Heart right ventricle (tissue), 16 donors: ENCODE measurements at regions not wholly inside any gene's neighbourhood (a gene's known extent, or its start where the extent isn't known, plus 50 kb on each side); places are given as distances from the start of the nearest gene placed in this dataset.
"Not testable (repeated sequence)": the region's sequence is repeated elsewhere in the genome, so short reads cannot be mapped to it uniquely, and the experiment has no call there.

Experiments used
- ATAC-seq, 8 donors: fragments of 200-7000 bp; cut with Tn5 transposase; one replicate each; pipeline ENCODE4 v1.9.1; 2020; ENCODE audit warnings: mild to moderate bottlenecking in 8 of 8, moderate library complexity in 8 of 8, moderate number of reproducible peaks in 1 of 8
- DNase-seq, 2 donors: peaks; one replicate each; pipeline ENCODE4 v3.0.0-alpha.2; 2020
- H3K27ac ChIP-seq, 10 donors: fragments of 200-600 bp; sonication (generic) in 2 of 10; one replicate each; pipeline versions ENCODE4 v1.5.0 to v1.8.0; 2020 to 2022; ENCODE audit warnings: mild to moderate bottlenecking in 3 of 10
- H3K27me3 ChIP-seq, 7 donors: fragments of 200-600 bp; one replicate each; pipeline ENCODE4 v1.8.0; 2021 to 2022; ENCODE audit warnings: mild to moderate bottlenecking in 2 of 7
- H3K36me3 ChIP-seq, 9 donors: fragments of 200-600 bp; sonication (generic) in 1 of 9; one replicate each; pipeline versions ENCODE4 v1.5.0 to v1.8.0; 2020 to 2022; ENCODE audit warnings: mild to moderate bottlenecking in 2 of 9
- H3K4me1 ChIP-seq, 9 donors: fragments of 200-600 bp; sonication (generic) in 1 of 9; one replicate each; pipeline versions ENCODE4 v1.5.0 to v1.8.0; 2020 to 2022; ENCODE audit warnings: mild to moderate bottlenecking in 4 of 9
- H3K4me3 ChIP-seq, 10 donors: fragments of 200-600 bp; sonication (generic) in 2 of 10; one replicate each; pipeline versions ENCODE4 v1.5.0 to v1.8.0; 2020 to 2022; ENCODE audit warnings: mild to moderate bottlenecking in 7 of 10, moderate library complexity in 2 of 10
- H3K9me3 ChIP-seq, 11 donors: fragments of 200-600 bp in 10 of 11; sonication (generic) in 2 of 11; one replicate each; pipeline versions ENCODE4 v1.5.0 to v1.8.0; 2013 to 2022; ENCODE audit warnings: mild to moderate bottlenecking in 2 of 11, control low read depth in 1 of 11, moderate library complexity in 1 of 11
- WGBS, 2 donors: extraction: QIAGEN DNeasy Blood & Tissue Kit; methylation state at CpG; one replicate each; pipeline ENCODE4 v1.1.7; 2013; ENCODE audit warnings: inconsistent platforms in 1 of 2; 5-methylcytosine and 5-hydroxymethylcytosine counted together
- intact Hi-C, 10 donors: fragments of 100-400 bp; cut with DNase I; formaldehyde crosslinking; loops; one replicate each; pipeline versions ENCODE4 v1.11.1 to v1.14.2; 2022
- TF ChIP-seq, protein P1 (sequence below), 9 donors: fragments of 200-600 bp; sonication (generic) in 2 of 9; IDR thresholded peaks; one replicate each; pipeline versions ENCODE4 v1.5.0 to v1.8.0; 2021 to 2022; ENCODE audit warnings: antibody characterized with exemption in 9 of 9, mild to moderate bottlenecking in 5 of 9, moderate library complexity in 1 of 9
- donor health status: Arrhythmogenic right ventricular cardiomyopathy.
- donor health status: ischemic (EF 13 %, LVEDD 7.1; RV severe dilation, severe dysfunction).
- donor health status: healthy with polysubstance abuse.
- donor health status: DM: no; HTN: yes; CAD: no.
- donor health status: DM: no; HTN: no; CAD: no.
- donor health status: ischemic (EF 25% LVEDD 6.9; RV normal size, moderate dysfunction).
- donor health status: ischemic (EF 25% LVEDD 5.7; RV mildly dilated, moderate dysfunction).
- donor health status: healthy.
- donor health status: DM: yes; HTN: yes; CAD: no.
- donor health status: Ischemic cardiomyopathy.
- donor health status: ischemic (EF 35%, LVEDD 5.7; RV mildly dilated, moderate dysfunction).
- donor health status: nonischemic (EF 11% LVEDD 7.7; RV severe dilation, severe dysfunction).
- donor health status: DM: yes; HTN: yes; CAD: no.
- donor health status: PGD.
- donor health status: ischemic (EF 29% LVEDD 5.4; RV normal size, mild dysfunction).
- donor health status: nonischemic (EF 23%, LVEDD 6.1; RV moderate dilation, normal function).

DNA sequence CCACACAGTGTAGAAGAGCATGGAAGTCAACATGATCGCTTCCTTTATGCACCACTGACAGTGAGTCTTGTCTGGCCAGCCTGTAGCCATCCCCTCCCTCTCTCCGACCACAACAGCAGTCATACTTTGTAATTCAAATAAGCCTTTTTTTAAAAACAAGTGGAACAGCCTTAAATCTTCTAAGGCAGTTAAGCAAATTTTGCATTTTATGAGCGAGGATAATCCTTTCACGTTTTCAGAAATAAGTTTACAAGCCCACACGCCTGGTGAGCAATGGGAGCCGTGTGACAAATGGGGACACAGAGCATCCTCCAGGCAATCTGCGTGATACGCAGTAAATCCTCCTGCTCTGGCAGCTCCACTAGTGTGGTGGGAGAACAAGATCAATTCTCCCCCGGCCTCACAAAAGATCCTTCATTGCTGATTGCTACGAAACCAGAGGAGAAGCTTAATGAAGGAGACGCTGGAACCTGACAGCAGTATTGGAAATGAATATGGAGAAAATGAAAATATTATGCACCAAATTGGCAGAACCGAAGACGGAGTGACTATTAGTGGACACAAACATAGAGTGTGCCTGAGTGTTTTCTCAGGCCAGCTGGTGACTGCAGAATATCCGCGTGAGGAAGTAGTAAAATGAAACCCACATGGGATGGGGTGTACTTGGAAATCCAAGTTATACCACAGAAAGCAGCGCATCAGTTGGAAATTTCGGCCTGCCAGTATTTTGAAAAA lies 104.2 kb upstream of the CDCA7L start:
- no peak for ATAC-seq
- Histone ChIP-seq H3K4me1 (no peaks in the 10 kb centered on the region), H3K4me3 (no peak overlapping the region), H3K36me3 (no peaks in the 10 kb centered on the region), H3K27me3 (peaks cover 0 to 19% (median 0%) of the 10 kb centered on the region in 7 donors), H3K9me3 (no peaks in the 10 kb centered on the region), H3K27ac (no peak overlapping the region)
- 84 to 90% methylated on average over 17 of the region's 17 CpGs for WGBS, 2 donors
- TF ChIP-seq, protein P1, sequence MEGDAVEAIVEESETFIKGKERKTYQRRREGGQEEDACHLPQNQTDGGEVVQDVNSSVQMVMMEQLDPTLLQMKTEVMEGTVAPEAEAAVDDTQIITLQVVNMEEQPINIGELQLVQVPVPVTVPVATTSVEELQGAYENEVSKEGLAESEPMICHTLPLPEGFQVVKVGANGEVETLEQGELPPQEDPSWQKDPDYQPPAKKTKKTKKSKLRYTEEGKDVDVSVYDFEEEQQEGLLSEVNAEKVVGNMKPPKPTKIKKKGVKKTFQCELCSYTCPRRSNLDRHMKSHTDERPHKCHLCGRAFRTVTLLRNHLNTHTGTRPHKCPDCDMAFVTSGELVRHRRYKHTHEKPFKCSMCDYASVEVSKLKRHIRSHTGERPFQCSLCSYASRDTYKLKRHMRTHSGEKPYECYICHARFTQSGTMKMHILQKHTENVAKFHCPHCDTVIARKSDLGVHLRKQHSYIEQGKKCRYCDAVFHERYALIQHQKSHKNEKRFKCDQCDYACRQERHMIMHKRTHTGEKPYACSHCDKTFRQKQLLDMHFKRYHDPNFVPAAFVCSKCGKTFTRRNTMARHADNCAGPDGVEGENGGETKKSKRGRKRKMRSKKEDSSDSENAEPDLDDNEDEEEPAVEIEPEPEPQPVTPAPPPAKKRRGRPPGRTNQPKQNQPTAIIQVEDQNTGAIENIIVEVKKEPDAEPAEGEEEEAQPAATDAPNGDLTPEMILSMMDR (IDR thresholded peaks at IDR 0.05) = no peak
- DNase-seq = no peak
- intact Hi-C loops = no loop called here

DNA sequence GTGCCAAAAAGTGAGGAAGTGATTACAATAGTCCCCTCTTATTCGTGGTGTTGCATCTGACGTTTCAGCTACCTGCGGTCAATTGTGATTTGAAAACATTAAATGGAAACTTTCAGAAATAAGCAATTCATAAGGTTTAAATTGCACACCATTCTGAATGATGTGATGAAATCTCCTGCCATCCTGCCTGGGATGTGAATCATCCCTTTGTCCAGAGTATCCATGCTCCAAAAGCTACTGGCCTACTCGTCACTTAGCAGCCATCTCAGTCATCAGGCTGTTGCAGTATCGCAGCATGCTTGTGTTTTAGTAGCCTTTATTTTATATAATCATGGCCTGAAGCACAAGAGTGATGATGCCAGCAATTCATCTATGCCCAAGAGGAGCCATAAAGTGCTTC lies 97.7 kb upstream of the CDCA7L start:
- intact Hi-C loops = no loop called here
- 68 to 93% methylated on average over 5 of the region's 5 CpGs for WGBS, 2 donors
- DNase-seq (no peak), ATAC-seq (no peak)
- Histone ChIP-seq H3K4me3 (no peak overlapping the region), H3K9me3 (peaks cover 0 to 5% (median 0%) of the 10 kb centered on the region in 11 donors), H3K27me3 (peaks cover 0 to 13% (median 0%) of the 10 kb centered on the region in 7 donors), H3K4me1 (no peaks in the 10 kb centered on the region), H3K36me3 (no peaks in the 10 kb centered on the region), H3K27ac (no peak overlapping the region)
- TF ChIP-seq, protein P1 (IDR thresholded peaks at IDR 0.05) = no peak

DNA sequence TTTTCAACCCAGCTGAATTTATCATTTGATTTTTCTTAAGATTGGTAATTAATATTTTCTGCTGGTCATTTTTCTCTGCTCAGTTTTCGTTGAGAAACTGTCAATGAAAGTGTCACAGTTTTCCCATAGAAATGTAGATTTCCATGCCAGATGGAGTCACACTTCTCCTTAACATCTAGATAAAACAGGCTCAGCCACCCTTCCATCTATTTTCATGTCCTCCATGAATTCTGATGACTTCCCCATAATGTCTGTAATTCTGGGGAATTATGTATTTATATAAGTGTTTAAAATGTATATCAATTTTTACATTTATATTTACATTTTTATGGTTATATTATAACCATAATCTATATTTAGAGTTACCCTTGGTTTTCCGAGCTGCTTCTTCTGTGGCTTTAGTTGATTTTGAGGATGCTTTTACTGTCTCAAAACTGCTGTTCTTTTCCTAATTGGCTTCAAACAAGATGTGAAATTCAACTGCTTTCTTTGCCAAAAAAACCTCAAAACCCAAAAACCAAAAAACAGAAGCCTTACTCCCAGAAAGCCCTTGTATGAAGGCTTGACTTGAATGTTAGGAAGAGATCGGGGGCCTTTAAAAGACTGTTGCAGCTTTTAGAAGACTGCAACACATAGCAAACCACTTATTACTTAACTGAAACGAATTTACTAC lies 95.4 kb upstream of the CDCA7L start:
- Histone ChIP-seq H3K36me3 (no peaks in the 10 kb centered on the region), H3K4me3 (no peak overlapping the region), H3K9me3 (peaks cover 0 to 5% (median 0%) of the 10 kb centered on the region in 11 donors), H3K27ac (no peak overlapping the region), H3K27me3 (peaks cover 0 to 9% (median 0%) of the 10 kb centered on the region in 7 donors), H3K4me1 (no peaks in the 10 kb centered on the region)
- WGBS, 2 donors = 66 to 75% methylated on average over 4 of the region's 4 CpGs
- no peak for ATAC-seq
- TF ChIP-seq, protein P1 (IDR thresholded peaks at IDR 0.05) = no peak
- DNase-seq = no peak
- intact Hi-C loops = no loop called here

DNA sequence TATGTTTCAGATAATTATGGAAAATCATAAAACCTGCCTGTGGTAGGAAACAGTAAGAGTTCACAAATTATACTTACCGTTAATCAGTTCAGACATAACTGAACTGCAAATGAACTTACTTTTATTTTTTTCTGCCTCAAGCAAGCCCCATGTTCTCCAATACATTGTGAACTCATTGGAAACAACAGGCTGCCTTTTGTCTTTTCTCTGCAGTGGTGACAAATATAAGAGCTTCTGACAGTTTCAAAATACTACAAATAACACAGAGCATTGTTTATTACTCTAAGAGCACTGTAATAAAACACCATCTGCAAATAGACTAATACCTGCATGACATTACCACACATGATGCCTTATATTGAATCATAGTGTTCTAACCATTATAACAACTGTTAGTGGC lies 94.0 kb upstream of the CDCA7L start:
- WGBS, 2 donors = 75 to 80% methylated on average over 1 of the region's 1 CpG

DNA sequence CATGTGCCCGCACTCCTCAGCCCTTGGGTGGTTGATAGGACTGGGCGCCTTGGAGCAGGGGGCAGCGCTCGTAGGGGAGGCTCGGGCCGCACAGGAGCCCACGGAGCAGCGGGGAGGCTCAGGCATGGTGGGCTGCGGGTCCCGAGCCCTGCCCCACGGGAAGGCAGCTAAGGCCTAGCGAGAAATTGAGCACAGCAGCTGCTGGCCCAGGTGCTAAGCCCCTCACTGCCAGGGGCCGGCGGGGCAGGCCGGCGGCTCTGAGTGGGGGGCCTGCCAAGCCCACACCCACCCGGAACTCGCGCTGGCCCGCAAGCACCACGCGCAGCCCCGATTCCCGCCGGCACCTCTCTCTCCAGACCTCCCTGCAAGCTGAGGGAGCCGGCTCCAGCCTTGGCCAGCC lies 86.7 kb upstream of the CDCA7L start:
- H3K27ac ChIP-seq = not testable (repeated sequence)
- 90 to 91% methylated on average over 25 to 26 of the region's 26 CpGs for WGBS, 2 donors

More for the DNA sequence above, 94.0 kb upstream of the CDCA7L start:
- no peak overlapping the region for H3K4me3 ChIP-seq
- intact Hi-C loops = no loop called here
- H3K36me3 ChIP-seq = no peaks in the 10 kb centered on the region
- H3K27ac ChIP-seq = no peak overlapping the region
- DNase-seq (no peak), ATAC-seq (no peak)
- H3K9me3 ChIP-seq = peaks cover 0 to 5% (median 0%) of the 10 kb centered on the region in 11 donors
- TF ChIP-seq, protein P1 (IDR thresholded peaks at IDR 0.05) = no peak
- no peaks in the 10 kb centered on the region for H3K4me1 ChIP-seq
- peaks cover 0 to 9% (median 0%) of the 10 kb centered on the region in 7 donors for H3K27me3 ChIP-seq

DNA sequence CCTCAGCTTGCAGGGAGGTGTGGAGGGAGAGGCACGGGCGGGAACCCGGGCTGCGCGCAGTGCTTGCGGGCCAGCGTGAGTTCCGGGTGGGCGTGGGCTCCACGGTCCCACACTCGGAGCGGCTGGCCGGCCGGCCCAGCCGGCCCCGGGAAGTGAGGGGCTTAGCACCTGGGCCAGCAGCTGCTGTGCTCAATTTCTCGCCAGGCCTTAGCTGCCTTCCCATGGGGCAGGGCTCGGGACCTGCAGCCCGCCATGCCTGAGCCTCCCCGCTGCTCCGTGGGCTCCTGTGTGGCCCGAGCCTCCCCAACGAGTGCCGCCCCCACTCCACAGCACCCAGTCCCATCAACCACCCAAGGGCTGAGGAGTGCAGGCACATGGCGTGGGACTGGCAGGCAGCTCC lies 83.0 kb upstream of the CDCA7L start:
- H3K4me1 ChIP-seq, H3K27ac ChIP-seq, H3K4me3 ChIP-seq, DNase-seq, ATAC-seq, H3K36me3 ChIP-seq, intact Hi-C loops: not testable (repeated sequence)
- WGBS, 2 donors = 92 to 95% methylated on average over 25 of the region's 25 CpGs
- H3K27me3 ChIP-seq = peaks cover 0 to 14% (median 0%) of the 10 kb centered on the region in 7 donors
- peaks cover 0 to 18% (median 0%) of the 10 kb centered on the region in 11 donors for H3K9me3 ChIP-seq

More for the DNA sequence above, 86.7 kb upstream of the CDCA7L start:
- ATAC-seq, H3K4me3 ChIP-seq, intact Hi-C loops, H3K27me3 ChIP-seq, H3K4me1 ChIP-seq, H3K36me3 ChIP-seq, DNase-seq: not testable (repeated sequence)
- H3K9me3 ChIP-seq = peaks cover 0 to 18% (median 0%) of the 10 kb centered on the region in 11 donors
